ENCODE measurements at regions not wholly inside any gene's neighbourhood (a gene's known extent, or its start where the extent isn't known, plus 50 kb on each side); places are given as distances from the start of the nearest gene placed in this dataset.

- Histone ChIP-seq H3K79me1 (ENCODE audit: low read depth, low read length) (no peaks in the 10 kb centered on the region), H2BK15ac (ENCODE audit: low read length) (no peak overlapping the region), H3K23me2 (ENCODE audit: low read depth, low read length) (no peaks in the 10 kb centered on the region), H3K9me3 (ENCODE audit: insufficient read depth in 2 of 2, low read depth in 1 of 2, low read length in 1 of 2) (no peaks in the 10 kb centered on the region), H4K20me1 (replicated peaks in 1 of 2; ENCODE audit: control insufficient read depth in 1 of 2, insufficient read depth in 2 of 2, low read length in 2 of 2) (no peaks in the 10 kb centered on the region), H2AFZ (ENCODE audit: low read length) (no peak overlapping the region), H3K4ac (replicated peaks; ENCODE audit: insufficient read length, low read depth, low read length) (no peak overlapping the region), H3K23ac (ENCODE audit: insufficient read length) (no peak overlapping the region), H3K18ac (ENCODE audit: extremely low read depth, low read length) (no peak overlapping the region), H3K4me2 (ENCODE audit: insufficient read depth in 1 of 2, low read depth in 2 of 2, low read length in 2 of 2) (no peak overlapping the region), H2BK20ac (ENCODE audit: low read length) (no peak overlapping the region), H3K4me1 (replicated peaks in 1 of 4; ENCODE audit: control insufficient read depth in 3 of 4, insufficient read depth in 4 of 4, low read length in 3 of 4) (no peaks in the 10 kb centered on the region), H3K14ac (ENCODE audit: insufficient read length) (no peak overlapping the region), H2AK5ac (ENCODE audit: low read depth, low read length) (no peak overlapping the region), H2BK12ac (ENCODE audit: low read depth, low read length) (no peak overlapping the region), H3K27me3 (replicated peaks in 1 of 4; ENCODE audit: control insufficient read depth in 3 of 4, extremely low read depth in 1 of 4, insufficient read depth in 3 of 4, low read length in 3 of 4) (no peaks in the 10 kb centered on the region), H2BK120ac (replicated peaks; ENCODE audit: low read depth, low read length) (no peak overlapping the region), H3K9ac (replicated peaks in 1 of 4; ENCODE audit: extremely low read depth in 1 of 4, low read depth in 3 of 4, low read length in 3 of 4) (no peak overlapping the region), H4K91ac (replicated peaks; ENCODE audit: insufficient read length, low read length) (no peak overlapping the region), H3K56ac (replicated peaks; ENCODE audit: insufficient read length, low read depth, low read length) (no peak overlapping the region), H3K36me3 (ENCODE audit: control insufficient read depth in 2 of 4, insufficient read depth in 4 of 4, low read length in 3 of 4) (no peaks in the 10 kb centered on the region), H3K27ac (ENCODE audit: low read depth, low read length) (no peak overlapping the region), H2BK5ac (ENCODE audit: low read depth, low read length) (no peak overlapping the region), H4K8ac (ENCODE audit: extremely low read depth, insufficient read depth, low read length) (no peak overlapping the region), H3K4me3 (ENCODE audit: extremely low read depth in 1 of 4, insufficient read depth in 2 of 4, low read depth in 3 of 4, low read length in 4 of 4) (no peak overlapping the region), H3K79me2 (ENCODE audit: control insufficient read depth in 1 of 2, insufficient read depth in 2 of 2, low read length in 2 of 2) (no peaks in the 10 kb centered on the region), H4K5ac (ENCODE audit: insufficient read length, low read depth, low read length) (no peak overlapping the region)
- CTCF ChIA-PET (ENCODE audit: partially characterized antibody) = interaction anchor here (1.2 to 1.8 kb wide), 5 partner anchors 10 to 133 kb away, joined by 3 to 6 read pairs (median 4); no protein-coding TSS in a partner anchor
- POLR2A ChIA-PET (ENCODE audit: partially characterized antibody) = no interaction called here
- 87% methylated on average over 1 of the region's 1 CpG; no CpG with 5 or more reads in 1 of the 2 experiments for WGBS, 2 experiments (ENCODE audit: extremely low coverage in 1 of 2, insufficient coverage in 1 of 2, insufficient read length in 1 of 2, insufficient replicate concordance in 2 of 2, low coverage in 1 of 2, low lambda C conversion rate in 2 of 2, missing lambda C conversion rate in 1 of 2)
- FAIRE-seq = no peak
- no peak for DNase-seq (ENCODE audit: low read depth in 1 of 2, low spot score in 2 of 2)
- TF ChIP-seq RBBP5 (IDR thresholded peaks at IDR 0.05; ENCODE audit: borderline replicate concordance, low read depth, low read length) = no peak
- TF ChIP-seq CBX5 (IDR thresholded peaks at IDR 0.05; ENCODE audit: low read depth, low read length) = no peak
- no peak for TF ChIP-seq CHD1 (IDR thresholded peaks at IDR 0.05; ENCODE audit: low read depth, low read length)
- no peak for TF ChIP-seq SP4 (IDR thresholded peaks at IDR 0.05; ENCODE audit: low read length)
- TF ChIP-seq TAF7 (optimal IDR thresholded peaks at IDR 0.05; ENCODE audit: borderline replicate concordance, low read depth, low read length) = no peak
- TF ChIP-seq PHF8 (conservative IDR thresholded peaks at IDR 0.05; ENCODE audit: low read depth, low read length) = no peak
- TF ChIP-seq GABPA (IDR thresholded peaks at IDR 0.05; ENCODE audit: borderline replicate concordance, insufficient read depth, low read length) = no peak
- no peak for TF ChIP-seq HDAC6 (IDR thresholded peaks at IDR 0.05; ENCODE audit: low read depth, low read length)
- no peak for TF ChIP-seq RFX5 (IDR thresholded peaks at IDR 0.05; ENCODE audit: borderline replicate concordance, low read depth, low read length)
- TF ChIP-seq, protein P1, sequence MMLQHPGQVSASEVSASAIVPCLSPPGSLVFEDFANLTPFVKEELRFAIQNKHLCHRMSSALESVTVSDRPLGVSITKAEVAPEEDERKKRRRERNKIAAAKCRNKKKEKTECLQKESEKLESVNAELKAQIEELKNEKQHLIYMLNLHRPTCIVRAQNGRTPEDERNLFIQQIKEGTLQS (IDR thresholded peaks at IDR 0.05; ENCODE audit: insufficient read depth, low read depth, low read length) = no peak
- TF ChIP-seq EP300 (IDR thresholded peaks at IDR 0.05; ENCODE audit: borderline replicate concordance in 1 of 2, low read depth in 2 of 2, low read length in 2 of 2) = no peak
- TF ChIP-seq SAP30 (IDR thresholded peaks at IDR 0.05; ENCODE audit: insufficient read depth, insufficient replicate concordance, low read length) = no peak
- TF ChIP-seq EGR1 (IDR thresholded peaks at IDR 0.05; ENCODE audit: borderline replicate concordance, low read depth, low read length) = no peak
- TF ChIP-seq, protein P2, sequence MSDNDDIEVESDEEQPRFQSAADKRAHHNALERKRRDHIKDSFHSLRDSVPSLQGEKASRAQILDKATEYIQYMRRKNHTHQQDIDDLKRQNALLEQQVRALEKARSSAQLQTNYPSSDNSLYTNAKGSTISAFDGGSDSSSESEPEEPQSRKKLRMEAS (IDR thresholded peaks at IDR 0.05) = no peak
Measured at GRCh38 chr3:150069633-150070032, 98.9 kb upstream of the PFN2 start.
